ENCODE measurements at regions not wholly inside any gene's neighbourhood (a gene's known extent, or its start where the extent isn't known, plus 50 kb on each side); places are given as distances from the start of the nearest gene placed in this dataset.

DNA sequence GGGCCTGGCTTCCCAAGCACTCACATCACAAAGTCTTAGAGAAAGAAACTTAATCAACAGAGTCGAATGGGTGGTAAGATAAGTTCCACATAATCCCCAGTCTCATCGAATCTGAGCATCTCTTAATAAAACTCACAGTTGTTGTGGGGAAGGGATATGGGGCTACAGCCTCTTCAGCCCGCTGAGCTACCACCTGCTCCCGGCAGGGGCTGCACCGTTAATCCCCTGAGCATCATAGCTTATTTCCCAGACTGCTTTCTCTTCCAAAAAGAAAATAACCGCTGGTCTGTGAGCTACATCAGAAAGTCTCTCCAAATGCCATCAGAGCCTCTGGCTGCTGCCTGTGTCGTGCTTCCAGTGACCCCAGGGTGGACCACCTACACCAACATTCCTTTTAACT, 139.4 kb upstream of the CELF4 start:
- no peak overlapping the region for H3K4me3 ChIP-seq (ENCODE audit: insufficient read depth, low read length, poor library complexity, severe bottlenecking)
- no peak overlapping the region for H3K4me2 ChIP-seq (ENCODE audit: low read depth, low read length, poor library complexity, severe bottlenecking)
- H3K9me3 ChIP-seq (ENCODE audit: insufficient read depth, low read length): no peaks in the 10 kb centered on the region
- no peak overlapping the region for H3K9ac ChIP-seq (ENCODE audit: low read length)
- H3K9me2 ChIP-seq (replicated peaks; ENCODE audit: insufficient read depth, low read length): no peaks in the 10 kb centered on the region
- no peaks in the 10 kb centered on the region for H3K27me3 ChIP-seq (ENCODE audit: low read length)
- TF ChIP-seq, protein P1, sequence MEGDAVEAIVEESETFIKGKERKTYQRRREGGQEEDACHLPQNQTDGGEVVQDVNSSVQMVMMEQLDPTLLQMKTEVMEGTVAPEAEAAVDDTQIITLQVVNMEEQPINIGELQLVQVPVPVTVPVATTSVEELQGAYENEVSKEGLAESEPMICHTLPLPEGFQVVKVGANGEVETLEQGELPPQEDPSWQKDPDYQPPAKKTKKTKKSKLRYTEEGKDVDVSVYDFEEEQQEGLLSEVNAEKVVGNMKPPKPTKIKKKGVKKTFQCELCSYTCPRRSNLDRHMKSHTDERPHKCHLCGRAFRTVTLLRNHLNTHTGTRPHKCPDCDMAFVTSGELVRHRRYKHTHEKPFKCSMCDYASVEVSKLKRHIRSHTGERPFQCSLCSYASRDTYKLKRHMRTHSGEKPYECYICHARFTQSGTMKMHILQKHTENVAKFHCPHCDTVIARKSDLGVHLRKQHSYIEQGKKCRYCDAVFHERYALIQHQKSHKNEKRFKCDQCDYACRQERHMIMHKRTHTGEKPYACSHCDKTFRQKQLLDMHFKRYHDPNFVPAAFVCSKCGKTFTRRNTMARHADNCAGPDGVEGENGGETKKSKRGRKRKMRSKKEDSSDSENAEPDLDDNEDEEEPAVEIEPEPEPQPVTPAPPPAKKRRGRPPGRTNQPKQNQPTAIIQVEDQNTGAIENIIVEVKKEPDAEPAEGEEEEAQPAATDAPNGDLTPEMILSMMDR (IDR thresholded peaks at IDR 0.05; ENCODE audit: insufficient read depth, low read length, poor library complexity, severe bottlenecking): no peak
- no peak for TF ChIP-seq EZH2phosphoT487 (conservative IDR thresholded peaks at IDR 0.05; ENCODE audit: low read length)
- no peak overlapping the region for H2AFZ ChIP-seq (ENCODE audit: low read depth, low read length, severe bottlenecking)
- H3K36me3 ChIP-seq (ENCODE audit: low read length): no peaks in the 10 kb centered on the region
- no peak overlapping the region for H3K27ac ChIP-seq (ENCODE audit: low read depth, low read length)
- no peaks in the 10 kb centered on the region for H3F3A ChIP-seq (ENCODE audit: insufficient read depth)
- H4K20me1 ChIP-seq (ENCODE audit: low read depth, low read length): no peaks in the 10 kb centered on the region
- H3K79me2 ChIP-seq (ENCODE audit: insufficient read depth, low read length): no peaks in the 10 kb centered on the region

DNA sequence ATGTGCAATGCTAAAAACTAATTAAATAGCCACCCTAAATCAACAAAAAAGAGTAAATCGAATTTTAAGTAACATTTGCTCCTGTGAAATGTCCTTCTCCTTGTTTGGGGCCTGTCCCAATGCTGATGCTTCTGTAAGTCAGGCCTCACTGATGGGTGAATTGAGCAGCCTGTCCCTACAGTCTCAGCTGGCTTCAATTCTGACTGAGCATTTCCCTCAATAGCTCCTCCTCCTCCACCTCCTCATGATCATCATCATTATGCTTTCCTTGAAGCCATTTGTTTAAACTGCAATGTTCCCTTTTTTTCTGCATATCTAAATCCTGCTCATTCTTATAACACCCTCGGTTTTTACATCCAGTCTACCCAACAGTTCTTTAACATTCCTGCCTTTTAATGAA, 137.2 kb upstream of the CELF4 start:
- no peaks in the 10 kb centered on the region for H3K36me3 ChIP-seq (ENCODE audit: low read length)
- no peak overlapping the region for H3K4me2 ChIP-seq (ENCODE audit: low read depth, low read length, poor library complexity, severe bottlenecking)
- H3F3A ChIP-seq (ENCODE audit: insufficient read depth): no peaks in the 10 kb centered on the region
- TF ChIP-seq, protein P1 (IDR thresholded peaks at IDR 0.05; ENCODE audit: insufficient read depth, low read length, poor library complexity, severe bottlenecking): no peak
- no peak overlapping the region for H3K27ac ChIP-seq (ENCODE audit: low read depth, low read length)
- H2AFZ ChIP-seq (ENCODE audit: low read depth, low read length, severe bottlenecking): no peak overlapping the region
- no peaks in the 10 kb centered on the region for H3K9me2 ChIP-seq (replicated peaks; ENCODE audit: insufficient read depth, low read length)
- H3K9ac ChIP-seq (ENCODE audit: low read length): no peak overlapping the region
- no peaks in the 10 kb centered on the region for H4K20me1 ChIP-seq (ENCODE audit: low read depth, low read length)
- H3K4me3 ChIP-seq (ENCODE audit: insufficient read depth, low read length, poor library complexity, severe bottlenecking): no peak overlapping the region
- no peaks in the 10 kb centered on the region for H3K79me2 ChIP-seq (ENCODE audit: insufficient read depth, low read length)
- no peaks in the 10 kb centered on the region for H3K27me3 ChIP-seq (ENCODE audit: low read length)
- no peaks in the 10 kb centered on the region for H3K9me3 ChIP-seq (ENCODE audit: insufficient read depth, low read length)

DNA sequence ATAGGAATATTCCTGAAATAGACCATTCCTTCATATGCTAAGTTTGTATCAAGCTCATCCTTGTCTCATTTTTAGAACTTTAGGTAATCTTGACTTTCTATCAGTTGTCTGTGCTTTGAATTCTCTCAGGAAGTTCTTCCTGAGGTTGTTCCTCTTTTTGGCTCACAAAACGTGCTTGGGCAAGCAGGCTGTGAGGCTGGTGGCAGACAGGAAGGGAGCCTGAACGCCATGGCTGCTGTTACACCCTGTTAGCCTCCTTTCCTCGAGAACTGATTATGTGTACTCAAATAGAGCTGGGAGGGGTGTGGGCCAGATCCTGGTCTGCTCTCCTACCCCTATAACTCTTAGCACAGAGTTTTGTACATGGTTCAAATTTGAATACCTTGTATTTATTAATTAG, 136.4 kb upstream of the CELF4 start:
- Histone ChIP-seq H4K20me1 (ENCODE audit: low read depth, low read length) (no peaks in the 10 kb centered on the region), H3K4me3 (ENCODE audit: insufficient read depth, low read length, poor library complexity, severe bottlenecking) (no peak overlapping the region), H3K4me2 (ENCODE audit: low read depth, low read length, poor library complexity, severe bottlenecking) (no peak overlapping the region), H3K27me3 (ENCODE audit: low read length) (no peaks in the 10 kb centered on the region), H3K27ac (ENCODE audit: low read depth, low read length) (no peak overlapping the region), H3K79me2 (ENCODE audit: insufficient read depth, low read length) (no peaks in the 10 kb centered on the region), H3K9me3 (ENCODE audit: insufficient read depth, low read length) (no peaks in the 10 kb centered on the region), H3K9me2 (replicated peaks; ENCODE audit: insufficient read depth, low read length) (no peaks in the 10 kb centered on the region), H3K36me3 (ENCODE audit: low read length) (no peaks in the 10 kb centered on the region), H3F3A (ENCODE audit: insufficient read depth) (no peaks in the 10 kb centered on the region), H2AFZ (ENCODE audit: low read depth, low read length, severe bottlenecking) (no peak overlapping the region), H3K9ac (ENCODE audit: low read length) (no peak overlapping the region)
- TF ChIP-seq, protein P1 (IDR thresholded peaks at IDR 0.05; ENCODE audit: insufficient read depth, low read length, poor library complexity, severe bottlenecking): no peak
- no peak for TF ChIP-seq EZH2phosphoT487 (conservative IDR thresholded peaks at IDR 0.05; ENCODE audit: low read length)

Data from SU-DHL-6 (cell line).